Keratinocyte (primary cell): ENCODE measurements at regions not wholly inside any gene's neighbourhood (a gene's known extent, or its start where the extent isn't known, plus 50 kb on each side); places are given as distances from the start of the nearest gene placed in this dataset.

Source experiments
- DNase-seq: peaks from one replicate; pipeline ENCODE4 v3.0.0-alpha.2; 2011; ENCODE audit warnings: low read depth, missing footprints, low spot score
- FAIRE-seq: peaks from 2 replicates; lab custom pipeline; 2011; peaks lifted over from hg19 to GRCh38; lab: Jason Lieb, UNC
- H2AFZ ChIP-seq: 2 replicates; pipeline ENCODE4 v1.6.0; 2012; ENCODE audit warnings: low read length, control low read depth, inconsistent platforms; ENCODE audit not compliant: control insufficient read depth
- H3K27ac ChIP-seq: 2 replicates; pipeline ENCODE4 v1.5.1; 2011; ENCODE audit warnings: low read length; ENCODE audit not compliant: control insufficient read depth, insufficient read depth
- H3K27me3 ChIP-seq: 3 replicates; pipeline ENCODE4 v1.6.0; 2011; ENCODE audit warnings: low read length; ENCODE audit not compliant: control insufficient read depth, insufficient read depth; ENCODE audit errors: extremely low read depth
- H3K36me3 ChIP-seq, 2 experiments: 2 replicates in 1 of 2; 3 replicates in 1 of 2; pipeline ENCODE4 v1.5.1; 2011; ENCODE audit warnings: low read length in 2 of 2, mild to moderate bottlenecking in 1 of 2; ENCODE audit not compliant: control insufficient read depth in 2 of 2, insufficient read depth in 2 of 2; ENCODE audit errors: extremely low read depth in 1 of 2
- H3K4me1 ChIP-seq: 3 replicates; pipeline ENCODE4 v1.5.1; 2011; ENCODE audit warnings: low read length; ENCODE audit not compliant: control insufficient read depth, insufficient read depth; ENCODE audit errors: extremely low read depth
- H3K4me2 ChIP-seq: 3 replicates; pipeline ENCODE4 v1.6.0; 2011; ENCODE audit warnings: low read depth, low read length; ENCODE audit not compliant: control insufficient read depth, insufficient read depth; ENCODE audit errors: extremely low read depth
- H3K4me3 ChIP-seq, 3 experiments: fragments of 200-600 bp in 1 of 3; sonication (generic) in 1 of 3; 2 replicates in 2 of 3; 3 replicates in 1 of 3; pipeline ENCODE4 v1.5.1; 2011 to 2016; ENCODE audit warnings: low read length in 3 of 3, mild to moderate bottlenecking in 3 of 3, control low read depth in 2 of 3, inconsistent platforms in 1 of 3, low read depth in 1 of 3, mixed read lengths in 1 of 3, mixed run types in 1 of 3, moderate library complexity in 1 of 3; ENCODE audit not compliant: control insufficient read depth in 2 of 3, insufficient read depth in 2 of 3; ENCODE audit errors: extremely low read depth in 1 of 3
- H3K79me2 ChIP-seq: 2 replicates; pipeline ENCODE4 v1.6.0; 2012; ENCODE audit warnings: low read length; ENCODE audit not compliant: control insufficient read depth, insufficient read depth
- H3K9ac ChIP-seq: 3 replicates; pipeline ENCODE4 v1.6.0; 2011; ENCODE audit warnings: low read length; ENCODE audit not compliant: control insufficient read depth, insufficient read depth; ENCODE audit errors: extremely low read depth
- H3K9me1 ChIP-seq: 3 replicates; pipeline ENCODE4 v1.6.0; 2011; ENCODE audit warnings: low read length; ENCODE audit not compliant: control insufficient read depth, insufficient read depth; ENCODE audit errors: extremely low read depth
- H3K9me3 ChIP-seq: 2 replicates; pipeline ENCODE4 v1.5.1; 2012; ENCODE audit warnings: low read depth, low read length; ENCODE audit not compliant: control insufficient read depth
- H4K20me1 ChIP-seq: 3 replicates; pipeline ENCODE4 v1.6.0; 2011; ENCODE audit warnings: low read length; ENCODE audit not compliant: control insufficient read depth, insufficient read depth; ENCODE audit errors: extremely low read depth
- CTCF ChIP-seq, 3 experiments: IDR thresholded peaks in 1 of 3; conservative IDR thresholded peaks in 1 of 3; optimal IDR thresholded peaks in 1 of 3; 2 replicates in 2 of 3; 3 replicates in 1 of 3; pipeline versions ENCODE3 to v1.5.1; 2011; ENCODE audit warnings: low read length in 3 of 3, mild to moderate bottlenecking in 3 of 3, moderate library complexity in 2 of 3, control low read depth in 1 of 3, inconsistent platforms in 1 of 3; ENCODE audit not compliant: insufficient read depth in 2 of 3; ENCODE audit errors: extremely low read depth in 1 of 3
- EZH2 ChIP-seq: IDR thresholded peaks from one replicate; pipeline ENCODE4 v1.6.1; 2012; ENCODE audit warnings: inconsistent platforms, mild to moderate bottlenecking, low read length, moderate library complexity
- dilution Hi-C: fragments of 300-500 bp; cut with MboI; formaldehyde crosslinking; loops from one replicate; pipeline ENCODE4 v1.7.0; 2020; ENCODE audit warnings: low sequenced_read_pairs; ENCODE audit not compliant: extremely low pct_ligation_motif_present

- Histone ChIP-seq H4K20me1 (no peaks in the 10 kb centered on the region), H3K27ac (no peak overlapping the region), H3K9ac (no peak overlapping the region), H3K4me1 (peaks cover 14% of the 10 kb centered on the region), H3K79me2 (no peaks in the 10 kb centered on the region), H3K9me3 (no peaks in the 10 kb centered on the region), H3K36me3 (no peaks in the 10 kb centered on the region), H3K4me2 (no peak overlapping the region), H3K4me3 (no peak overlapping the region), H2AFZ (no peak overlapping the region), H3K9me1 (no peaks in the 10 kb centered on the region), H3K27me3 (no peaks in the 10 kb centered on the region)
- no peak for TF ChIP-seq CTCF (optimal IDR thresholded peaks at IDR 0.05 in 1 of 3, IDR thresholded peaks at IDR 0.05 in 1 of 3, conservative IDR thresholded peaks at IDR 0.05 in 1 of 3; ENCODE audit: extremely low read depth in 1 of 3, insufficient read depth in 2 of 3, low read length in 3 of 3)
- no peak for TF ChIP-seq EZH2
- dilution Hi-C loops = no loop called here
- no peak for DNase-seq
- FAIRE-seq = no peak
Observed at GRCh38 chr6:117025310-117025709, 148.3 kb downstream of the RFX6 start.

GRCh38 chr6:117028256-117028655, 151.2 kb downstream of the RFX6 start:
- Histone ChIP-seq H3K9ac (no peak overlapping the region), H3K79me2 (no peaks in the 10 kb centered on the region), H3K27me3 (no peaks in the 10 kb centered on the region), H3K4me3 (no peak overlapping the region), H3K9me1 (no peaks in the 10 kb centered on the region), H4K20me1 (no peaks in the 10 kb centered on the region), H3K27ac (no peak overlapping the region), H3K9me3 (no peaks in the 10 kb centered on the region), H3K4me1 (peaks cover 4% of the 10 kb centered on the region), H2AFZ (no peak overlapping the region), H3K4me2 (no peak overlapping the region), H3K36me3 (no peaks in the 10 kb centered on the region)
- FAIRE-seq (no peak), DNase-seq (no peak)
- dilution Hi-C loops = no loop called here
- TF ChIP-seq EZH2 (no peak), CTCF (optimal IDR thresholded peaks at IDR 0.05 in 1 of 3, IDR thresholded peaks at IDR 0.05 in 1 of 3, conservative IDR thresholded peaks at IDR 0.05 in 1 of 3; ENCODE audit: extremely low read depth in 1 of 3, insufficient read depth in 2 of 3, low read length in 3 of 3) (no peak)
